HCT116 (cell line): ENCODE measurements at regions not wholly inside any gene's neighbourhood (a gene's known extent, or its start where the extent isn't known, plus 50 kb on each side); places are given as distances from the start of the nearest gene placed in this dataset.

Source experiments
- CTCF ChIP-seq, 3 experiments: fragments of 200-600 bp in 1 of 3; sonication (generic) in 1 of 3; IDR thresholded peaks in 2 of 3; conservative IDR thresholded peaks in 1 of 3; 2 replicates each; pipeline ENCODE4 v1.5.1; 2012 to 2017; ENCODE audit warnings: low read depth in 2 of 3, low read length in 2 of 3, antibody characterized with exemption in 1 of 3, borderline replicate concordance in 1 of 3, control low read depth in 1 of 3, mild to moderate bottlenecking in 1 of 3, mixed read lengths in 1 of 3, mixed run types in 1 of 3, moderate library complexity in 1 of 3; ENCODE audit not compliant: insufficient read depth in 1 of 3
- EGR1 ChIP-seq: IDR thresholded peaks from 2 replicates; pipeline ENCODE4 v1.6.1; 2012; ENCODE audit warnings: low read depth
- EZH2 ChIP-seq: fragments of 200-600 bp; sonication (generic); IDR thresholded peaks from 2 replicates; pipeline ENCODE4 v1.6.1; 2017; ENCODE audit warnings: antibody characterized with exemption, mixed run types
- EZH2phosphoT487 ChIP-seq: fragments of 200-600 bp; IDR thresholded peaks from 2 replicates; pipeline ENCODE4 v1.6.1; 2018; ENCODE audit warnings: antibody characterized with exemption, borderline replicate concordance
- JUND ChIP-seq: IDR thresholded peaks from 2 replicates; pipeline ENCODE4 v1.6.1; 2012
- MAX ChIP-seq: IDR thresholded peaks from 2 replicates; pipeline ENCODE4 v1.6.1; 2012
- POLR2A ChIP-seq: IDR thresholded peaks from 2 replicates; pipeline ENCODE4 v1.7.0; 2011; ENCODE audit warnings: borderline replicate concordance; ENCODE audit not compliant: insufficient read depth, insufficient read length; ENCODE audit errors: extremely low read depth
- POLR2AphosphoS5 ChIP-seq: IDR thresholded peaks from 2 replicates; pipeline ENCODE4 v1.6.1; 2011; ENCODE audit warnings: mild to moderate bottlenecking, low read depth, low read length, moderate library complexity
- RAD21 ChIP-seq: IDR thresholded peaks from 2 replicates; pipeline ENCODE4 v1.6.1; 2012; ENCODE audit warnings: low read depth, mild to moderate bottlenecking
- REST ChIP-seq: IDR thresholded peaks from 2 replicates; pipeline ENCODE4 v1.6.1; 2012; ENCODE audit warnings: low read depth
- SIN3A ChIP-seq: IDR thresholded peaks from 2 replicates; pipeline ENCODE4 v1.6.1; 2012; ENCODE audit warnings: low read depth
- SP1 ChIP-seq: IDR thresholded peaks from 2 replicates; pipeline ENCODE4 v1.6.1; 2012; ENCODE audit warnings: low read depth
- TCF7L2 ChIP-seq: IDR thresholded peaks from 2 replicates; pipeline ENCODE4 v1.7.0; 2011; ENCODE audit warnings: borderline replicate concordance, inconsistent platforms; ENCODE audit not compliant: insufficient read depth, insufficient read length; ENCODE audit errors: extremely low read depth
- ZFX ChIP-seq: fragments of 450-650 bp; IDR thresholded peaks from 2 replicates; pipeline ENCODE4 v1.6.1; 2017

DNA sequence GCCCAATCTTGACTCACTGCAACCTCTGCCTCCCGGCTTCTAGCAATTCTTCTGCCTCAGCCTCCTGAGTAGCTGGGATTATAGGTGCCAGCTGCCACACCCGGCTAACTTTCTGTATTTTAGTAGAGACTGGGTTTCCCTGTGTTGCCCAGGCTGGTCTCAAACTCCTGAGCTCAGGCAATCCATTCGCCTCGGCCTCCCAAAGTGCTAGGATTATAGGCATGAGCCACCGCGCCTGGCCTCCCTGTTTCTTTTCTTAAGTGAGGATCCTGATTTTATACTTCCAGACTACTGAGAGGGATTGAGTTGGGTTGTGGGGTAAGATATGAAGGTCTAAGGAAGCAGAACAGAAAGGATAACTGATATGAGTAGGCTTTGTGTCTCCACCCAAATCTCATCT lies 106.8 kb downstream of the CNTN3 start:
- TF ChIP-seq JUND, result no peak
- TF ChIP-seq TCF7L2, result no peak
- TF ChIP-seq CTCF (IDR thresholded peaks at IDR 0.05 in 2 of 3, conservative IDR thresholded peaks at IDR 0.05 in 1 of 3; ENCODE audit: borderline replicate concordance in 1 of 3, insufficient read depth in 1 of 3, low read depth in 2 of 3, low read length in 2 of 3), result no peak
- TF ChIP-seq POLR2A, result no peak
- TF ChIP-seq SIN3A, result no peak
- no peak for TF ChIP-seq REST
- no peak for TF ChIP-seq EGR1
- no peak for TF ChIP-seq EZH2phosphoT487
- TF ChIP-seq POLR2AphosphoS5, result no peak
- no peak for TF ChIP-seq SP1
- TF ChIP-seq ZFX, result no peak
- TF ChIP-seq EZH2, result no peak
- no peak for TF ChIP-seq MAX
- no peak for TF ChIP-seq RAD21
